Activated naive CD4-positive, alpha-beta T cell treated with anti-CD3 and anti-CD28 coated beads, Interleukin-2, amount 50 U/mL, for 16 hours (primary cell): ENCODE measurements at regions not wholly inside any gene's neighbourhood (a gene's known extent, or its start where the extent isn't known, plus 50 kb on each side); places are given as distances from the start of the nearest gene placed in this dataset.

Experiments
- DNase-seq: peaks from one replicate; pipeline ENCODE4 v3.0.0-alpha.2; 2020

DNA sequence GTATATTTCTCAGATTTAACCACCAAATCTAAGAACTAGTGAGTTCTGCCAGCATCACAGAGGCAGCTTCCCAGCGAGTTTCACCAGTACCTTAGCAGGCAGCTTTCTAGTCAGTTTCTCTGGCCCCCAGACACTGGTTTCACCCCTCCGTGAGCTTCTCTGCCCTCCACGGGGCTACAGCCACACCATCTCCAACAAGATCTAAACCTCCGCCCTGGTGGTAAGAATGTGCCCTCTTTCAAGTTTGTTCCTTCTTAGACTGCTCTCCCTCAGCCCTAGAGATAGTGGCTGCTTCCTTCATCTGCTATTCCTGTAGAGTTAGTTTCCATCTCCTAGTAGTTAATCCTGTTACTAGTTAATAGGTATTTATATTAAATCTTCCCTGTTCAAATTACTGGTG, 60.5 kb upstream of the TAB3 start:
- no peak for DNase-seq

GRCh38 chrX:30948626-30949025, 59.6 kb upstream of the TAB3 start:
- DNase-seq: no peak

DNA sequence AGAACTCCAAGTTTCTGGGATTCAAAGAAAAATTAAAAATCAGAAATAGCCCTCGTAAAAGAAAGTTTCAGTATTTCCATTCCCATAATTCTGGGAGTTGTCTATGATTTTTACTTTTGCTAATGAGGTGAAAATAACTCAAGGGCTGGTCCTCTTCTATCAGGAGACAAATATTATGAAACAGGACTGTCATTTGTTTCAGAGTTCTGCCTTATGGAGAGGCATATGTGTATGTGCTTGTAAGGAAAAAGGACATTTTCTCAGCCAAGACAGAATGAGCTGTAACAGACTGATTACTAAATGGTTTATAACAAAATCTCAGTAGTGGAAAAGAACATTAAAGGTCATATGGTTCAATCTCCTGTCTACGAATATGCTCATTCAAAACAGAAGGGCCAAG, 59.0 kb upstream of the TAB3 start:
- DNase-seq: no peak

GRCh38 chrX:30943984-30944383, 54.9 kb upstream of the TAB3 start:
- DNase-seq: no peak

- DNase-seq: no peak
Measured at GRCh38 chrX:30941898-30942297, 52.8 kb upstream of the TAB3 start.

GRCh38 chrX:30939928-30940327, 50.9 kb upstream of the TAB3 start:
- DNase-seq: no peak
